ENCODE measurements at regions not wholly inside any gene's neighbourhood (a gene's known extent, or its start where the extent isn't known, plus 50 kb on each side); places are given as distances from the start of the nearest gene placed in this dataset.

DNA sequence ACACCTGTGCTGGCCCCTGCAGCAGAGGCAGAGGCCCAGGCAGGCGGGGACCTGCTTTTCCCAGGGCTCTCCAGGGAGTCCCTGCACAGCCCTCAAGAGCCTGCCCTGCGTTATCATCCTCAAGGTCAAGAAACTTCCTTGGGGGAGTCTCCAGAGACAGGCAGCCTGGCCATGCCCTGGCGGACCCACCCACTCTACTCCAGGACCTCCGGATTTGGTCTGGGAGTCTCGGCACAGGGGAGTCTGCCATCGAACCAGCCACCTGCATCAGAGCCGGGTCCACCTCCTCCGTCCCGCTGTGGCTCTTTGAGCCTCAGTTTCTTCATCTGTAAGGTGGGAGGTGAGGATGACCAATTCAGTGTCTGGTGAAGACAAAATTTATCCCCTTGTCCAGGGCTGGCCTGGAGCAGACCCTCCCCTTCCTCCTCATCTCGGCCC is 75.3 kb upstream of the TNRC6C start:
- no peak overlapping the region for H3K4me3 ChIP-seq
- 77 to 88% (median 85%) methylated on average over 10 of the region's 10 CpGs for WGBS, 3 donors
- no peaks in the 10 kb centered on the region for H3K27me3 ChIP-seq
- H3K9me3 ChIP-seq = no peaks in the 10 kb centered on the region
- peaks cover 2% of the 10 kb centered on the region for H3K4me1 ChIP-seq (ENCODE audit: insufficient read depth)
- no peak for TF ChIP-seq POLR2A (IDR thresholded peaks at IDR 0.05)
- TF ChIP-seq, protein P1, sequence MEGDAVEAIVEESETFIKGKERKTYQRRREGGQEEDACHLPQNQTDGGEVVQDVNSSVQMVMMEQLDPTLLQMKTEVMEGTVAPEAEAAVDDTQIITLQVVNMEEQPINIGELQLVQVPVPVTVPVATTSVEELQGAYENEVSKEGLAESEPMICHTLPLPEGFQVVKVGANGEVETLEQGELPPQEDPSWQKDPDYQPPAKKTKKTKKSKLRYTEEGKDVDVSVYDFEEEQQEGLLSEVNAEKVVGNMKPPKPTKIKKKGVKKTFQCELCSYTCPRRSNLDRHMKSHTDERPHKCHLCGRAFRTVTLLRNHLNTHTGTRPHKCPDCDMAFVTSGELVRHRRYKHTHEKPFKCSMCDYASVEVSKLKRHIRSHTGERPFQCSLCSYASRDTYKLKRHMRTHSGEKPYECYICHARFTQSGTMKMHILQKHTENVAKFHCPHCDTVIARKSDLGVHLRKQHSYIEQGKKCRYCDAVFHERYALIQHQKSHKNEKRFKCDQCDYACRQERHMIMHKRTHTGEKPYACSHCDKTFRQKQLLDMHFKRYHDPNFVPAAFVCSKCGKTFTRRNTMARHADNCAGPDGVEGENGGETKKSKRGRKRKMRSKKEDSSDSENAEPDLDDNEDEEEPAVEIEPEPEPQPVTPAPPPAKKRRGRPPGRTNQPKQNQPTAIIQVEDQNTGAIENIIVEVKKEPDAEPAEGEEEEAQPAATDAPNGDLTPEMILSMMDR (IDR thresholded peaks at IDR 0.05) = no peak
- no peak for TF ChIP-seq EP300 (IDR thresholded peaks at IDR 0.05)
- DNase-seq = no peak
- intact Hi-C loops (cut with DNase I) = no loop called here
- H3K36me3 ChIP-seq = no peaks in the 10 kb centered on the region
- no peak overlapping the region for H3K27ac ChIP-seq

GRCh38 chr17:77884019-77884418 is 74.5 kb upstream of the TNRC6C start:
- Histone ChIP-seq H3K4me1 (ENCODE audit: insufficient read depth) (peaks cover 2% of the 10 kb centered on the region), H3K27ac (no peak overlapping the region), H3K27me3 (no peaks in the 10 kb centered on the region), H3K36me3 (no peaks in the 10 kb centered on the region), H3K4me3 (no peak overlapping the region), H3K9me3 (no peaks in the 10 kb centered on the region)
- TF ChIP-seq, protein P1 (IDR thresholded peaks at IDR 0.05) = no peak
- TF ChIP-seq POLR2A (IDR thresholded peaks at IDR 0.05) (no peak), EP300 (IDR thresholded peaks at IDR 0.05) (no peak)
- DNase-seq = no peak
- intact Hi-C loops (cut with DNase I) = no loop called here
- 74 to 88% (median 80%) methylated on average over 11 of the region's 11 CpGs for WGBS, 3 donors

GRCh38 chr17:77884967-77885641 is 73.4 kb upstream of the TNRC6C start:
- intact Hi-C loops (cut with DNase I) = no loop called here
- no peaks in the 10 kb centered on the region for H3K9me3 ChIP-seq
- H3K36me3 ChIP-seq = no peaks in the 10 kb centered on the region
- DNase-seq = no peak
- H3K4me3 ChIP-seq = no peak overlapping the region
- TF ChIP-seq, protein P1 (IDR thresholded peaks at IDR 0.05) = no peak
- TF ChIP-seq EP300 (IDR thresholded peaks at IDR 0.05) (no peak), POLR2A (IDR thresholded peaks at IDR 0.05) (no peak)
- no peak overlapping the region for H3K27ac ChIP-seq
- H3K4me1 ChIP-seq (ENCODE audit: insufficient read depth) = peaks cover 2% of the 10 kb centered on the region
- WGBS, 3 donors = 72 to 79% (median 76%) methylated on average over 3 to 4 of the region's 4 CpGs
- H3K27me3 ChIP-seq = no peaks in the 10 kb centered on the region

GRCh38 chr17:77885678-77886386 is 72.7 kb upstream of the TNRC6C start:
- Histone ChIP-seq H3K4me3 (no peak overlapping the region), H3K9me3 (no peaks in the 10 kb centered on the region), H3K27ac (no peak overlapping the region), H3K27me3 (no peaks in the 10 kb centered on the region), H3K36me3 (no peaks in the 10 kb centered on the region), H3K4me1 (ENCODE audit: insufficient read depth) (peaks cover 2% of the 10 kb centered on the region)
- DNase-seq = no peak
- intact Hi-C loops (cut with DNase I) = no loop called here
- WGBS, 3 donors = 58 to 80% (median 71%) methylated on average over 8 of the region's 8 CpGs
- TF ChIP-seq POLR2A (IDR thresholded peaks at IDR 0.05) (no peak), EP300 (IDR thresholded peaks at IDR 0.05) (no peak)
- TF ChIP-seq, protein P1 (IDR thresholded peaks at IDR 0.05) = no peak
